Left ventricle myocardium inferior (tissue), 1 donor: ENCODE measurements at regions not wholly inside any gene's neighbourhood (a gene's known extent, or its start where the extent isn't known, plus 50 kb on each side); places are given as distances from the start of the nearest gene placed in this dataset.

Experiments
- DNase-seq: peaks from one replicate; pipeline ENCODE4 v3.0.0-alpha.2; 2020
- H3K27ac ChIP-seq: fragments of 200-600 bp; replicated peaks from 2 replicates; pipeline ENCODE4 v1.8.0; 2021
- H3K27me3 ChIP-seq: fragments of 200-600 bp; 2 replicates; pipeline ENCODE4 v1.8.0; 2021; ENCODE audit warnings: low read depth
- H3K36me3 ChIP-seq: fragments of 200-600 bp; 2 replicates; pipeline ENCODE4 v1.8.0; 2021
- H3K4me1 ChIP-seq: fragments of 200-600 bp; 2 replicates; pipeline ENCODE4 v1.8.0; 2021
- H3K4me3 ChIP-seq: fragments of 200-600 bp; 2 replicates; pipeline ENCODE4 v1.8.0; 2021; ENCODE audit warnings: mild to moderate bottlenecking, moderate library complexity
- H3K9me3 ChIP-seq: fragments of 200-600 bp; replicated peaks from 2 replicates; pipeline ENCODE4 v1.8.0; 2021
- intact Hi-C: fragments of 100-400 bp; cut with micrococcal nuclease; formaldehyde crosslinking; loops from one replicate; pipeline ENCODE4 v1.11.0; 2022
- TF ChIP-seq, protein P1 (sequence below): fragments of 200-600 bp; IDR thresholded peaks from 2 replicates; pipeline ENCODE4 v1.8.0; 2021; ENCODE audit warnings: antibody characterized with exemption, mild to moderate bottlenecking, borderline replicate concordance
- donor health status: DM: no; HTN: yes; CAD: no; lungs with severe emphysema.

DNA sequence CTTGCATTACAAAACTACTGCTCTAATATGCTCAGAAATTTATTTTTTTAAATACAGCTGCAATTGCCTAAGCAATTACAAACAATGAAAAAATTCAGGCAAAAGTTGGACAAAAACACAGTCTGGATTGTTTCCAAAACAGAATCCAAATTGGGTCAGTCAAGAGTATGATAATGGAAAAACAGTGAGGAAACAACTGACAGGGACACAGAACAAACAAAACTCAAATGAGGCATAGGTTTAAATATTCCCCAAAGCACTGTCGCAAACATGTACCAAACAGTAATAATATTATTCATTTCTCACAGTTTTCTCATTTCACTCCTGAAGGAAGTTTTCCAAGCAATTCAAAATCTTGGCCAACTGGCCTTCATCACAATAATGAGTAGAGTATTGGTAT lies 386.6 kb downstream of the CENPC start:
- H3K36me3 ChIP-seq: no peaks in the 10 kb centered on the region
- peak overlapping the region; percentile 34 for H3K27ac ChIP-seq
- H3K9me3 ChIP-seq: no peaks in the 10 kb centered on the region
- H3K4me1 ChIP-seq: no peaks in the 10 kb centered on the region
- TF ChIP-seq, protein P1, sequence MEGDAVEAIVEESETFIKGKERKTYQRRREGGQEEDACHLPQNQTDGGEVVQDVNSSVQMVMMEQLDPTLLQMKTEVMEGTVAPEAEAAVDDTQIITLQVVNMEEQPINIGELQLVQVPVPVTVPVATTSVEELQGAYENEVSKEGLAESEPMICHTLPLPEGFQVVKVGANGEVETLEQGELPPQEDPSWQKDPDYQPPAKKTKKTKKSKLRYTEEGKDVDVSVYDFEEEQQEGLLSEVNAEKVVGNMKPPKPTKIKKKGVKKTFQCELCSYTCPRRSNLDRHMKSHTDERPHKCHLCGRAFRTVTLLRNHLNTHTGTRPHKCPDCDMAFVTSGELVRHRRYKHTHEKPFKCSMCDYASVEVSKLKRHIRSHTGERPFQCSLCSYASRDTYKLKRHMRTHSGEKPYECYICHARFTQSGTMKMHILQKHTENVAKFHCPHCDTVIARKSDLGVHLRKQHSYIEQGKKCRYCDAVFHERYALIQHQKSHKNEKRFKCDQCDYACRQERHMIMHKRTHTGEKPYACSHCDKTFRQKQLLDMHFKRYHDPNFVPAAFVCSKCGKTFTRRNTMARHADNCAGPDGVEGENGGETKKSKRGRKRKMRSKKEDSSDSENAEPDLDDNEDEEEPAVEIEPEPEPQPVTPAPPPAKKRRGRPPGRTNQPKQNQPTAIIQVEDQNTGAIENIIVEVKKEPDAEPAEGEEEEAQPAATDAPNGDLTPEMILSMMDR: no peak
- intact Hi-C loops: no loop called here
- no peaks in the 10 kb centered on the region for H3K27me3 ChIP-seq
- H3K4me3 ChIP-seq: no peak overlapping the region
- DNase-seq: no peak

DNA sequence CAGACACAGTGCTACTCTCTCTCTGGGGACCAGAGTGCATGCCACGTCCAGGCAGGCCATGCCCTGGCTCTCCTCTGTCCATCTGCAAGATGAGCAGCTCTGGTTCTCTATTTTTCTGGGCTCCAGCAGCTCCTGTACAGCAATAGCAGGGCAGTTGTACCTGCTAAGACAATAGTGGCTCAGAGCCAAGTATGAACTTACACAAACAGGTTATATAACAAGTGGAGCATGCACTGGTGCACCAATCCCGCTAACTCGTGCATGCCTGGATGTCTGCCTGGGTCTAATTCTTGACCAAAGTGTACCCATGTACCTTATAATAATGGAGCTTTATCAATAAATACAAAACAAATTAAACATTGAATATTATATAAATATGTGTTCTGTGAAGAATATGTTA lies 392.3 kb downstream of the CENPC start:
- Histone ChIP-seq H3K9me3 (peaks cover 8% of the 10 kb centered on the region), H3K27me3 (peaks cover 3% of the 10 kb centered on the region), H3K36me3 (no peaks in the 10 kb centered on the region), H3K27ac (no peak overlapping the region), H3K4me3 (no peak overlapping the region), H3K4me1 (no peaks in the 10 kb centered on the region)
- TF ChIP-seq, protein P1: no peak
- no peak for DNase-seq
- intact Hi-C loops: no loop called here

DNA sequence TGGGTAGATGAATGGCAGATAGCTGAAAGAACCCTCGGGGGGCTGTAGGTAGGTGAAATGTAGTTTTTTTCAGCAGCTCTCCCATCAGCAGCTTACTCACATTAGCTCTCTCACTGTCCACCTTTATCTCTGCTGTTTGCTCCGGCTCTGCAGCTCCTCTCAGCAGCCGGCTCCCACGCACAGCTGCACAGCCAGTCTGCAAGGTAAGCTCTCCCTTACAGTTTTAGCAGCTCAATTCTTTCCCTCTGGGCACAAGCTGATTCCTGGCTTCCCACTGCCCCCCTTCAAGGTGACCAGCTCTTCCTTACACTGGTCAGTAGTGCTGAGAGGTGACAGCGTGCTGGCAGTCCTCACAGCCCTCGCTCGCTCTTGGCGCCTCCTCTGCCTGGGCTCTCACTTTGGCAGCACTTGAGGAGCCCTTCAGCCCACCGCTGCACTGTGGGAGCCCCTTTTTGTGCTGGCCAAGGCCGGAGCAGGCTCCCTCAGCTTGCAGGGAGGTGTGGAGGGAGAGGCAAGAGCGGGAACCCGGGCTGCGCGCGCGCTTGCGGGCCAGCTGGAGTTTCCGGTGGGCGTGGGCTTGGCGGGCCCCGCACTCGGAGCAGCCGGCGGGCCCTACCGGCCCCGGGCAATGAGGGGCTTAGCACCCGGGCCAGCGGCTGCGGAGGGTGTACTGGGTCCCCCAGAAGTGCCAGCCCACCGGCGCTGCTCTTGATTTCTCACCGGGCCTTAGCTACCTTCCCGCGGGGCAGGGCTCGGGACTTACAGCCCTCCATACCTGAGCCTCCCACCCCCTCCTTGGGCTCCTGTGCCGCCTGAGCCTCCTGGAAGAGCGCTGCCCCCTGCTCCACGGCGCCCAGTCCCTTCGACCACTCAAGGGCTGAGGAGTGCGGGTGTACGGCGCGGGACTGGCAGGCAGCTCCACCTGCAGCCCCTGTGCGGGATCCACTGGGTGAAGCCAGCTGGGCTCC lies 393.6 kb downstream of the CENPC start:
- DNase-seq: no peak
- Histone ChIP-seq H3K27me3 (peaks cover 3% of the 10 kb centered on the region), H3K9me3 (peaks cover 8% of the 10 kb centered on the region), H3K4me3 (no peak overlapping the region), H3K27ac (no peak overlapping the region), H3K36me3 (no peaks in the 10 kb centered on the region), H3K4me1 (no peaks in the 10 kb centered on the region)
- TF ChIP-seq, protein P1: no peak
- intact Hi-C loops: no loop called here

DNA sequence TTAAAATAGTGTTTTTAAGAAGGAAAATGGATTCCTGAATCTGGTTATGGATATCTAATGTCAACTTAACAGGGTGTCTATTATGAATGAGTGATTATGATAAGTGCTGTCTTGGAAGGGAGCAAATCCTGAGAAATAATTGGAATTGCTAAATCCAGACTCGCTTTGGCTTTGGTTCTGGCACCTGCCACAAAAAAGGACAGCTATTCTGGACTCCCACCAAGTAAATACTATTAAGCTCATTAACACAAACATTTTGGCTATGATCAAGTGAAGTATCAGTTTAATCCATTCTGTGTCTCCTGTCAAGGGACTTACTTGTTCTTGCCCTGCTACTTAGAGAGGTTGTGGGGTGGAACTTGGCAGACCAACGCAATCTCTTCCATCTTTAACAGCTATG lies 403.7 kb downstream of the CENPC start:
- Histone ChIP-seq H3K27me3 (no peaks in the 10 kb centered on the region), H3K4me3 (no peak overlapping the region), H3K36me3 (no peaks in the 10 kb centered on the region), H3K9me3 (no peaks in the 10 kb centered on the region), H3K4me1 (no peaks in the 10 kb centered on the region), H3K27ac (no peak overlapping the region)
- intact Hi-C loops: no loop called here
- no peak for DNase-seq
- TF ChIP-seq, protein P1: no peak

DNA sequence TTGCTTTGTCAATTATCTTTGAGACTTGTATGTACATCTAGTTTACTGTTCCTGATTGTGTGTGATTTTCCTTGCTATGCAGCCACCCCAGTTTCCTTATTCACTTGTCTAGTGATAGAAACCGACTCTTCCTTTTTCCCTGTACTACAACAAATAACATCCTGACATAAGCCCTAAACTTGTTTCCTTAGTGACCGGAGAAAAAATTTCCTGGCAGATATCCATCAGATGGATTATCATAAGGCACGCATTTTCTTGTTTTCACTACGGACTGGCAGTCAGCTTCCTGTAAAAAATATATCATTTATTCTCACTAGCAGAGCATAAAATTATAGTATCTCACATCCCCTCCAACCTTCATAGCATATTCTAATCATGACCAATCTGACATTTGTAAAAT lies 410.7 kb downstream of the CENPC start:
- no peak overlapping the region for H3K4me3 ChIP-seq
- DNase-seq: no peak
- no peaks in the 10 kb centered on the region for H3K36me3 ChIP-seq
- H3K27ac ChIP-seq: no peak overlapping the region
- no peaks in the 10 kb centered on the region for H3K4me1 ChIP-seq
- TF ChIP-seq, protein P1: no peak
- H3K9me3 ChIP-seq: peaks cover 3% of the 10 kb centered on the region
- intact Hi-C loops: no loop called here
- H3K27me3 ChIP-seq: no peaks in the 10 kb centered on the region
